Ishikawa (cell line): ENCODE measurements at regions not wholly inside any gene's neighbourhood (a gene's known extent, or its start where the extent isn't known, plus 50 kb on each side); places are given as distances from the start of the nearest gene placed in this dataset.

Source experiments
- CEBPB ChIP-seq: IDR thresholded peaks from 2 replicates; pipeline ENCODE4 v1.6.1; 2012
- CREB1 ChIP-seq: IDR thresholded peaks from 2 replicates; pipeline ENCODE4 v1.6.1; 2012; ENCODE audit warnings: low read depth
- EGR1 ChIP-seq: IDR thresholded peaks from 2 replicates; pipeline ENCODE4 v1.6.1; 2012
- EP300 ChIP-seq: IDR thresholded peaks from 2 replicates; pipeline ENCODE4 v1.6.1; 2012; ENCODE audit warnings: borderline replicate concordance
- FOXM1 ChIP-seq: IDR thresholded peaks from 2 replicates; pipeline ENCODE4 v1.6.1; 2012; ENCODE audit warnings: low read depth, borderline replicate concordance
- MAX ChIP-seq: IDR thresholded peaks from 2 replicates; pipeline ENCODE4 v1.6.1; 2012
- NFIC ChIP-seq: IDR thresholded peaks from 2 replicates; pipeline ENCODE4 v1.6.1; 2012
- RAD21 ChIP-seq: IDR thresholded peaks from 2 replicates; pipeline ENCODE4 v1.6.1; 2012; ENCODE audit warnings: low read depth
- REST ChIP-seq: IDR thresholded peaks from 2 replicates; pipeline ENCODE4 v1.6.1; 2012; ENCODE audit warnings: low read depth, mild to moderate bottlenecking
- TAF1 ChIP-seq: IDR thresholded peaks from 2 replicates; pipeline ENCODE4 v1.6.1; 2012; ENCODE audit warnings: low read depth, mild to moderate bottlenecking
- TCF12 ChIP-seq: IDR thresholded peaks from 2 replicates; pipeline ENCODE4 v1.6.1; 2012; ENCODE audit warnings: low read depth
- TEAD4 ChIP-seq: IDR thresholded peaks from 2 replicates; pipeline ENCODE4 v1.6.1; 2012
- USF1 ChIP-seq: IDR thresholded peaks from 2 replicates; pipeline ENCODE4 v1.6.1; 2012
- YY1 ChIP-seq: IDR thresholded peaks from 2 replicates; pipeline ENCODE4 v1.6.1; 2012; ENCODE audit warnings: low read depth
- ZBTB7A ChIP-seq: IDR thresholded peaks from 2 replicates; pipeline ENCODE4 v1.6.1; 2012; ENCODE audit warnings: low read depth

GRCh38 chr3:43963208-43963607 is 272.5 kb downstream of the ABHD5 start:
- TF ChIP-seq MAX (no peak), EP300 (no peak)

- no peak for TF ChIP-seq YY1
- no peak for TF ChIP-seq FOXM1
- no peak for TF ChIP-seq TEAD4
- TF ChIP-seq RAD21, result no peak
- TF ChIP-seq ZBTB7A, result no peak
- no peak for TF ChIP-seq NFIC
- no peak for TF ChIP-seq REST
- no peak for TF ChIP-seq EP300
- TF ChIP-seq TAF1, result no peak
- no peak for TF ChIP-seq USF1
- TF ChIP-seq CEBPB, result no peak
- TF ChIP-seq EGR1, result no peak
- TF ChIP-seq TCF12, result no peak
- no peak for TF ChIP-seq CREB1
- TF ChIP-seq MAX, result no peak
These were observed 273.9 kb downstream of the ABHD5 start for GRCh38 chr3:43964640-43965039.

GRCh38 chr3:43965656-43966055 is 274.9 kb downstream of the ABHD5 start:
- no peak for TF ChIP-seq CEBPB
- TF ChIP-seq YY1, result no peak
- no peak for TF ChIP-seq FOXM1
- no peak for TF ChIP-seq MAX
- TF ChIP-seq REST, result no peak
- TF ChIP-seq TAF1, result no peak
- TF ChIP-seq CREB1, result no peak
- TF ChIP-seq TEAD4, result no peak
- TF ChIP-seq NFIC, result no peak
- TF ChIP-seq TCF12, result no peak
- no peak for TF ChIP-seq EGR1
- TF ChIP-seq RAD21, result no peak
- TF ChIP-seq ZBTB7A, result no peak
- no peak for TF ChIP-seq EP300

GRCh38 chr3:43966126-43966525 is 275.4 kb downstream of the ABHD5 start:
- TF ChIP-seq YY1, result no peak
- no peak for TF ChIP-seq EGR1
- no peak for TF ChIP-seq USF1
- TF ChIP-seq TCF12, result no peak
- TF ChIP-seq CEBPB, result no peak
- no peak for TF ChIP-seq TEAD4

GRCh38 chr3:43966530-43966929 is 275.2 kb upstream of the TOPAZ1 start:
- TF ChIP-seq FOXM1, result no peak
- no peak for TF ChIP-seq EGR1
- TF ChIP-seq USF1, result no peak
- no peak for TF ChIP-seq ZBTB7A
- no peak for TF ChIP-seq TEAD4
- no peak for TF ChIP-seq MAX
- TF ChIP-seq EP300, result no peak
- TF ChIP-seq TAF1, result no peak
- TF ChIP-seq REST, result no peak
- TF ChIP-seq YY1, result no peak
- no peak for TF ChIP-seq RAD21
